ENCODE measurements at regions not wholly inside any gene's neighbourhood (a gene's known extent, or its start where the extent isn't known, plus 50 kb on each side); places are given as distances from the start of the nearest gene placed in this dataset.

- DNase-seq (ENCODE audit: low spot score), result no peak
These were observed 168.6 kb downstream of the TRIM33 start for GRCh38 chr1:114342376-114342775.

- DNase-seq (ENCODE audit: low spot score), result no peak
These were observed 169.1 kb downstream of the TRIM33 start for GRCh38 chr1:114341856-114342255.

GRCh38 chr1:114341299-114341698, 169.7 kb downstream of the TRIM33 start:
- no peak for DNase-seq (ENCODE audit: low spot score)

GRCh38 chr1:114340892-114341291, 170.1 kb downstream of the TRIM33 start:
- DNase-seq (ENCODE audit: low spot score), result no peak

- DNase-seq (ENCODE audit: low spot score), result no peak
These were observed 171.6 kb downstream of the TRIM33 start for GRCh38 chr1:114339379-114339778.

GRCh38 chr1:114338191-114338890, 172.7 kb downstream of the TRIM33 start:
- DNase-seq (ENCODE audit: low spot score), result no peak

GRCh38 chr1:114337417-114337816, 173.6 kb downstream of the TRIM33 start:
- DNase-seq (ENCODE audit: low spot score), result no peak

GRCh38 chr1:114336360-114336759, 174.6 kb downstream of the TRIM33 start:
- DNase-seq (ENCODE audit: low spot score), result no peak

GRCh38 chr1:114335273-114335672, 175.7 kb downstream of the TRIM33 start:
- DNase-seq (ENCODE audit: low spot score), result no peak

- no peak for DNase-seq (ENCODE audit: low spot score)
These were observed 176.7 kb downstream of the TRIM33 start for GRCh38 chr1:114334297-114334696.

- no peak for DNase-seq (ENCODE audit: low spot score)
These were observed 177.3 kb downstream of the TRIM33 start for GRCh38 chr1:114333690-114334089.

- DNase-seq (ENCODE audit: low spot score), result no peak
These were observed 178.3 kb upstream of the SYT6 start for GRCh38 chr1:114331936-114332335.

- DNase-seq (ENCODE audit: low spot score), result no peak
These were observed 176.8 kb upstream of the SYT6 start for GRCh38 chr1:114330451-114330983.

- DNase-seq (ENCODE audit: low spot score), result no peak
These were observed 174.8 kb upstream of the SYT6 start for GRCh38 chr1:114328361-114328904.

GRCh38 chr1:114324662-114324965, 170.9 kb upstream of the SYT6 start:
- DNase-seq (ENCODE audit: low spot score), result no peak

GRCh38 chr1:114323959-114324661, 170.4 kb upstream of the SYT6 start:
- DNase-seq (ENCODE audit: low spot score), result no peak

GRCh38 chr1:114322734-114323133, 169.1 kb upstream of the SYT6 start:
- DNase-seq (ENCODE audit: low spot score), result no peak

- DNase-seq (ENCODE audit: low spot score), result no peak
These were observed 168.5 kb upstream of the SYT6 start for GRCh38 chr1:114322207-114322606.

GRCh38 chr1:114320586-114320985, 166.9 kb upstream of the SYT6 start:
- DNase-seq (ENCODE audit: low spot score), result no peak

- DNase-seq (ENCODE audit: low spot score), result no peak
These were observed 165.7 kb upstream of the SYT6 start for GRCh38 chr1:114319418-114319817.

- DNase-seq (ENCODE audit: low spot score), result no peak
These were observed 165.3 kb upstream of the SYT6 start for GRCh38 chr1:114318961-114319360.

- no peak for DNase-seq (ENCODE audit: low spot score)
These were observed 162.5 kb upstream of the SYT6 start for GRCh38 chr1:114316204-114316603.

- no peak for DNase-seq (ENCODE audit: low spot score)
These were observed 162.0 kb upstream of the SYT6 start for GRCh38 chr1:114315631-114316030.
